GM12801 (cell line): ENCODE measurements at regions not wholly inside any gene's neighbourhood (a gene's known extent, or its start where the extent isn't known, plus 50 kb on each side); places are given as distances from the start of the nearest gene placed in this dataset.

Source experiments
- CTCF ChIP-seq: IDR thresholded peaks from one replicate; pipeline ENCODE4 v1.5.1; 2011; ENCODE audit warnings: control low read depth; ENCODE audit not compliant: insufficient read length; ENCODE audit errors: extremely low read depth

GRCh38 chr6:30823534-30823865 lies 60.8 kb upstream of the DDR1 start:
- no peak for TF ChIP-seq CTCF

GRCh38 chr6:30821862-30822784 lies 62.2 kb upstream of the DDR1 start:
- no peak for TF ChIP-seq CTCF

DNA sequence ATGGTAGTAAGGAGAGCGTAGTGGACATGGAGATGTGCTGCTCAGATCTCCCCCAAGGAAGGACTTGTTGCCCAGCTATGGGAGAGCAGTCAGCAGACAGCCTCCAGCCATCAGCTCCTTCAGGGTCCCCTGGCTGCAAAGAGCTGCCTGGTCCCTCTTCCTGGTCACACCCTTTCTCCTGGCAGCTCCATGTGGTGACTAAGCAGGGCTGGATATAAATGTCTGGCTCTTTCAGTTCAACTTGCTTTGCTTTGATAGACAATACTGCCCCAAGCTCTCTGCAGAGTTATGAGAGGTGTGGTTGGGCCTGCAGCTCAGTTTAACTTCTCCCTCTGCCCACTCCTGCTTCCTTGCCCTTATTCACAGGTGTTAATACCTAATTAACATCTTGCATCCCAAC lies 64.1 kb upstream of the DDR1 start:
- no peak for TF ChIP-seq CTCF

- no peak for TF ChIP-seq CTCF
Observed at GRCh38 chr6:30819297-30819917, 64.9 kb upstream of the DDR1 start.

DNA sequence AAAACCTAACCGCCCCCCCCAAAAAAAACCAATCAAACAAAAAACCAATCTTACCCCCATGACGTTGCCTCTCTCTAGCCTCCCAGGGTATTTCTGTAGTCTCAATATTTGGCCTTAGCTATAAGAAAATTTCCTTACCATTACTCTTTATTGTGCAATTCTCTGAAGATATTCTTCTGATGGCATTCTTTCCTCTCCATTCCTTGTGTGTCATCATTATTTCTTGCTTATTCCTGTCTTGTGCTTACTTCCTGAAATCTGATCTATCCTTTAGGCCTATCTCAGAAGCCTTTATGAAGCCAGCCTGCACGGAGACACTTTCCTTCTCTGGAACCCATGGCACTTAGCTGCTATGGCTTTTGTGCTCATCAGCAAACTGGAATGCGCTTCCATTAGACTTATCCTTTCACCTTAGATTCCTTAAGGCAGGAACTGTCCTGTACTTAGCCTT lies 65.9 kb upstream of the DDR1 start:
- TF ChIP-seq CTCF = no peak

DNA sequence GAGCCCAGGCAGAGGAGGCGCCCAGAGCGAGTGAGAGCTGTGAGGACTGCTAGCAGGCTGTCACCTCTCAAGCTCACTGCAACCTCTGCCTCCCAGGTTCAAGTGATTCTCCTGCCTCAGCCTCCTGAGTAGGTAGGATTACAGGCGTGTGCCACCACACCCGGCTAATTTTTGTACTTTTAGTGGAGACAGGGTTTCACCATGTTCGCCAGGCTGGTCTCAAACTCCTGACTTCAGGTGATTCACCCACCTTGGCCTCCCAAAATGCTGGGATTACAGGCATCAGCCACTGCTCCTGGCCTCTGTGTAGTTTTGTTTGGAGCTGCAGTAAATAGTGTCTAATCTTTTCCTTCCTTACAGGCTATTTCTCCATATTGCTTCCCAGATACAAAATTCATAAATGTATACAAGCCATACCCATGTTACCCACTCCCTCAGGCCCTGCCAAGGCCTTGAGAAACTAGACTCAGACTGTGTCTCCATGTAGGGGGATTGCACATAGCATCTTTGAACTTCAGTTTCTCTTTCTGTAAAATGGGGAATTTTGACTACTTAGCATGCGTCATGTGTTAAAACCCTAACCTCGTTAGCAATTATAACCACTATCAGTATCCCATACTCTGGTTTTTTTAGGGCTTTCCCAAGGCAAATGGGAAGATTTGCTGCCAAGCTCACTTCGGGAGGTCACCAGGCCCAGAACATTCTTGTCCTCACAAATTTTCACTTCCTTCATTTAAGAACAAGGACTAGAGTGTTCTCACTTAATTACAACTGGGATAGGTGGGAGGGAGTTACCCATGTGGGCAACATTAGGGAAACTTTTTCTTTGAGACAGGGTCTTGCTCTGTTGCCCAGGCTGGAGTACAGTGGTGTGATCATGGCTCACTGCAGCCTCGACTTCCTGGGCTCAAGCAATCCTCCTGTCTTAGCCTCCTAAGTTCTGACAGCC lies 67.3 kb upstream of the DDR1 start:
- no peak for TF ChIP-seq CTCF
